GM23248 (cell line): ENCODE measurements at regions not wholly inside any gene's neighbourhood (a gene's known extent, or its start where the extent isn't known, plus 50 kb on each side); places are given as distances from the start of the nearest gene placed in this dataset.

Experiments used
- EZH2 ChIP-seq: fragments of 200-600 bp; sonication (generic); IDR thresholded peaks from 2 replicates; pipeline ENCODE4 v1.6.1; 2018; ENCODE audit warnings: antibody characterized with exemption, mild to moderate bottlenecking; ENCODE audit not compliant: insufficient read depth, poor library complexity, severe bottlenecking
- EZH2phosphoT487 ChIP-seq: fragments of 200-600 bp; sonication (generic); IDR thresholded peaks from 2 replicates; pipeline ENCODE4 v1.6.1; 2018; ENCODE audit warnings: antibody characterized with exemption, moderate library complexity, mild to moderate bottlenecking, low read depth; ENCODE audit not compliant: insufficient read depth

DNA sequence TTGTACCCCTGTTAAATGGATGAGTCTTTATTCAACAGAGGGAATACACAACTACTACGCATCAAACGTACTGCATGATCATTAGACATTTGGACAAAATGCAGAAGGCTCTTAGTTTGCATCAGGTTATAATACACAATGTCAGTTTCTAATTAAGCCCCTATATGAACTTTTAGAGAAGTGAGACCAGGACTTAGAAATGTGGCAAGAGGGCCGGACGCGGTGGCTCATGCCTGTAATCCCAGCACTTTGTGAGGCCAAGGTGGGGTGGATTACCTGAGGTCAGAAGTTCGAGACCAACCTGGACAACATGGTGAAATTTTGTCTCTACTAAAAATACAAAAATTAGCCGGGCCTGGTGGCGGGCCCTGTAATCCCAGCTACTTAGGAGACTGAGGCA is 76.3 kb upstream of the MGMT start:
- TF ChIP-seq EZH2 (no peak), EZH2phosphoT487 (no peak)
